22Rv1 (cell line): ENCODE measurements at regions not wholly inside any gene's neighbourhood (a gene's known extent, or its start where the extent isn't known, plus 50 kb on each side); places are given as distances from the start of the nearest gene placed in this dataset.

Experiments
- CTCF ChIP-seq: fragments of 450-650 bp; IDR thresholded peaks from 2 replicates; pipeline ENCODE4 v1.5.1; 2017; ENCODE audit warnings: mild to moderate bottlenecking
- ZFX ChIP-seq: fragments of 450-650 bp; IDR thresholded peaks from 2 replicates; pipeline ENCODE4 v1.6.1; 2017; ENCODE audit warnings: antibody characterized with exemption, borderline replicate concordance

GRCh38 chr9:103702572-103702971 lies 391.5 kb upstream of the SMC2 start:
- TF ChIP-seq CTCF: no peak
- TF ChIP-seq ZFX: no peak
